SJCRH30 (cell line): ENCODE measurements at regions not wholly inside any gene's neighbourhood (a gene's known extent, or its start where the extent isn't known, plus 50 kb on each side); places are given as distances from the start of the nearest gene placed in this dataset.

Experiments used
- DNase-seq, 2 experiments: peaks; one replicate each; pipeline ENCODE4 v3.0.0-alpha.2; 2015 to 2020
- H3K27ac ChIP-seq: fragments of 250-450 bp; sonication (Bioruptor Pico); 2 replicates; pipeline ENCODE4 v1.5.1; 2020; ENCODE audit warnings: mild to moderate bottlenecking, moderate library complexity
- H3K27me3 ChIP-seq: fragments of 250-450 bp; sonication (Bioruptor Pico); 2 replicates; pipeline ENCODE4 v1.5.1; 2020; ENCODE audit warnings: mild to moderate bottlenecking, moderate library complexity
- H3K36me3 ChIP-seq: fragments of 250-450 bp; sonication (Bioruptor Pico); 2 replicates; pipeline ENCODE4 v1.5.1; 2020; ENCODE audit warnings: mild to moderate bottlenecking, moderate library complexity
- H3K4me1 ChIP-seq: fragments of 250-450 bp; sonication (Bioruptor Pico); 2 replicates; pipeline ENCODE4 v1.5.1; 2020; ENCODE audit warnings: mild to moderate bottlenecking, moderate library complexity
- H3K4me3 ChIP-seq: fragments of 250-450 bp; sonication (Bioruptor Pico); 2 replicates; pipeline ENCODE4 v1.5.1; 2020; ENCODE audit warnings: mild to moderate bottlenecking, moderate library complexity
- H3K9me3 ChIP-seq: fragments of 250-450 bp; sonication (Bioruptor Pico); replicated peaks from 2 replicates; pipeline ENCODE4 v1.5.1; 2020; ENCODE audit warnings: mild to moderate bottlenecking, moderate library complexity

DNA sequence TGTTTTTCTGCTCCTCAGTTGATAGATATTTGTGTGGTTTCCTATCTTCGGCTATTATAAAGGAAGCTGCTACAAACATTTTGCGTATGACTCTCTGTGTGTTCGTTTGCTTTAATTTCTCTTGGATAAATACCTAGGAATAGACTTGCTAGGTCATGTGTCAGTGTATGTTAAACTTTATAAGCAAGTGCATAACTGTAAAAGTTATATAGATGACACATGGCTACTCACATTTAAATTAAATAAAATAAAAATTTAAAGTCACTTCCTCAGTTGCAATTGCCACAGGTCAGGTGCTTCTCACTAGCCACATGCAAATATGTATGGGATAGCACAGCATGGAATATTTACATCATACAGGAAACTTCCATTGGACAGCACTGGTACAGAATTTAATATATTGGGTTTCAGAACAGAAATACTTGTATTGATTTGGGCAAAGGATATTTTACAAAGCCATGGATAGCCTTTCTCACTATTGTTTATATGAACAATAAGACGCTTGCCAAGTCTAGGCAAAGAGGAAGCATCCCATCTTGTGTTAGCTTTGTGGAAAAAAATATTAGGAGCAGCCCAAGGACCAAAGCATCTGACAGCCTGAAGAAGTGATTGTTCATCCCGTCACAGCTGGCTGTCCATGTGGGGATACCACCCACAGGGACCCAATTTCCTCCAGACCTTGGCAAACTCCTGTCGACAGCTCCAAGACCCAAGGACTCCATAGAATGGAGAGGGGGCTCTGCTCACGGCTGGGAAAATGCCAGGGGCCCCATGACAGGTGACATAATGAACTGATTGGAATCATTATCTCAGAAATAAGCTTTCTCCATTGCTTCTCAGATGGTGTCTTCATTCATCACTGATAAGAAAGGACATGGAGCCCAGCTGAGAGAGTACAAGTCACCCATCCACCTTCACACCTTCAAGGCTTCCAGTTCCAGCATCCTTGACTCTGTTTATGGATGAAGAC lies 196.7 kb downstream of the SH3BP4 start:
- Histone ChIP-seq H3K27me3 (no peaks in the 10 kb centered on the region), H3K27ac (peak overlapping the region; percentile 77), H3K4me3 (no peak overlapping the region), H3K4me1 (peaks cover 37% of the 10 kb centered on the region), H3K9me3 (peaks cover 3% of the 10 kb centered on the region; the same call in 1 of the 2 replicates), H3K36me3 (no peaks in the 10 kb centered on the region)
- peak; percentile 36 to 57 for DNase-seq

DNA sequence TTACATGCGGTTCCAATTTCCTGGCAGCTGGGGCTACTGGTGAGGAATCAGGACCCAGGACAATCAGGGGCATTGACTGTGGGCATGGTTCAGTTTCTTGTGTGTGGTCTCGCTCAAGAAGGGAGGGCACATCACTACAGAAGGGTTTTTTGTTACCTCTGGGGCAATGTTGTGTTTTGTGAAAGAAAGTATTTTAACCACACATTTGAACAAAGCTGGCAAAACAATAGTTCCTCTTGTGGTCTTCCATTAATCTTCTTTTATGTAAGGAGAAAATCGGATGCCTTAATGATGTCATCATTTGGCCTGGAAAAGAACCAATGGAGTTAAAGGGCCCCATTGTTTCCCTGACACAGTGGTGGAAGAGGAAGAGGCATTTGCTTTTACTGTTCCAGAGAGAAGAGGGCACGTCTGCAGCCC lies 197.4 kb downstream of the SH3BP4 start:
- H3K27me3 ChIP-seq, result no peaks in the 10 kb centered on the region
- peak overlapping the region; percentile 77 for H3K27ac ChIP-seq
- H3K36me3 ChIP-seq, result no peaks in the 10 kb centered on the region
- 0 out of 2 replicates have a peak overlapping the region, but pooled peaks have one; percentile 4 for H3K4me3 ChIP-seq
- H3K9me3 ChIP-seq, result peaks cover 3% of the 10 kb centered on the region; the same call in 1 of the 2 replicates
- peaks cover 37% of the 10 kb centered on the region for H3K4me1 ChIP-seq
- peak; percentile 85 to 96 for DNase-seq

GRCh38 chr2:235149736-235150135 lies 197.9 kb downstream of the SH3BP4 start:
- peaks cover 37% of the 10 kb centered on the region for H3K4me1 ChIP-seq
- H3K36me3 ChIP-seq, result no peaks in the 10 kb centered on the region
- no peak for DNase-seq
- peaks cover 3% of the 10 kb centered on the region; the same call in 1 of the 2 replicates for H3K9me3 ChIP-seq
- no peaks in the 10 kb centered on the region for H3K27me3 ChIP-seq
- peak overlapping the region; percentile 77 for H3K27ac ChIP-seq
- 0 out of 2 replicates have a peak overlapping the region, but pooled peaks have one; percentile 4 for H3K4me3 ChIP-seq

- Histone ChIP-seq H3K27ac (no peak overlapping the region), H3K4me1 (peaks cover 35% of the 10 kb centered on the region), H3K9me3 (no peaks in the 10 kb centered on the region), H3K27me3 (no peaks in the 10 kb centered on the region), H3K4me3 (no peak overlapping the region), H3K36me3 (no peaks in the 10 kb centered on the region)
- DNase-seq, result no peak
Observed at GRCh38 chr2:235151152-235151551, 199.3 kb downstream of the SH3BP4 start.

- no peaks in the 10 kb centered on the region; the same call in 1 of the 2 replicates for H3K4me1 ChIP-seq
- no peaks in the 10 kb centered on the region for H3K27me3 ChIP-seq
- H3K27ac ChIP-seq, result no peak overlapping the region
- no peaks in the 10 kb centered on the region for H3K36me3 ChIP-seq
- no peak overlapping the region for H3K4me3 ChIP-seq
- DNase-seq, result no peak
- H3K9me3 ChIP-seq, result no peaks in the 10 kb centered on the region
Observed at GRCh38 chr2:235155163-235155562, 203.3 kb downstream of the SH3BP4 start.

DNA sequence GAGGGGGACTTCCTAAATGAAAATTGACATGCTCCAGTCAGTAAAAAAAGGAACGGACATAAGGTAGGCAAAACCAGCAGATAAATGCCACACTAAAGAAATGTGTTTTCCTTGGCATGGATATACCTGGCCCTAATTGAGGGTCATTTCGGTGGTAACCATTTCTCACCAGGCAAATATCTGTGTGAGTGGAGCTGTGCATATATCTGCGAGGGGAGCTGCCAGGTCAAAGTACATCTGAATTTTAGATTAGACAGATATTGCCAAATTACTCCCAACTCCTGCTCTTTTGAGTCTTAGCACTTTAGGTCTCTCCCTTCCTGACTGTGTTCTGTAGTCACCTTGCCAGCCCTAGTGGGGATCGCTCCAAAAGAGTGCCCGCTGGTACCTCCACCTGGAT lies 204.2 kb downstream of the SH3BP4 start:
- no peaks in the 10 kb centered on the region for H3K9me3 ChIP-seq
- H3K27me3 ChIP-seq, result no peaks in the 10 kb centered on the region
- no peak overlapping the region for H3K27ac ChIP-seq
- no peaks in the 10 kb centered on the region for H3K36me3 ChIP-seq
- no peak overlapping the region for H3K4me3 ChIP-seq
- H3K4me1 ChIP-seq, result no peaks in the 10 kb centered on the region
- DNase-seq, result no peak

DNA sequence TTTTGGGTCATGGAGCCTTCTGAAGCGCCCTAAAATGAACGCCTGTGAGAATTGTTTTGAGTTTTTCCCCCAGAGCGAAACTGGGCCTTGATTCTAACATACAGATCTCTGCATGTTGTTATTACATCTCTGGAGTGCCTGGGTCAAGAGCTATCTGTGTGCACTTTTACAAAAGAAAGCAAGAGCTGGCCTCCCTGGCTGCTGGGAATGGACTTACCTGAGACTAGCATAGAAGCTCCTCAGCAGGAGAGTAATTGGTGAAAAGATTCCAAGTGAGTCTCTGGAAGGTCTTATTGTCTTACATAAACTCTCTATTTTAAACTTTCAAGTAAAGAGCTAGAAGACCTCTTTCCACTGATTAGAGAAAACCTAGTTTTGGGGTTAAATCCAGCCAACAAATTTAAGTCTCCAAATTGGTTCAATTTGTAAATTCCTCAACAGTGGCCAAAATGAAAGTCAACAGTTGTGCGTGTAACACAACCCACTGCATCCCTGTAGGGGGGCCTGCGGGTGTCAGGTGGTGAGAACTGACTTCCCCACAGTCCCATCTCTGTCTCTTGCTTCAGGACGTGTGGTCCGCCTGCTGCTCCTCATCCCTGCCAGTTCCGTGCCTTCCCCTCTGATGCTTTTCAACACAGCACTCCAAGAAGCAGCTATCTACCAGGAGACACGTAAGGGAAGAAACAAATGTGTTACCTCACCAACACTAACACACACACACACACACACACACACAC lies 206.1 kb downstream of the SH3BP4 start:
- no peaks in the 10 kb centered on the region for H3K4me1 ChIP-seq
- H3K4me3 ChIP-seq, result no peak overlapping the region

DNA sequence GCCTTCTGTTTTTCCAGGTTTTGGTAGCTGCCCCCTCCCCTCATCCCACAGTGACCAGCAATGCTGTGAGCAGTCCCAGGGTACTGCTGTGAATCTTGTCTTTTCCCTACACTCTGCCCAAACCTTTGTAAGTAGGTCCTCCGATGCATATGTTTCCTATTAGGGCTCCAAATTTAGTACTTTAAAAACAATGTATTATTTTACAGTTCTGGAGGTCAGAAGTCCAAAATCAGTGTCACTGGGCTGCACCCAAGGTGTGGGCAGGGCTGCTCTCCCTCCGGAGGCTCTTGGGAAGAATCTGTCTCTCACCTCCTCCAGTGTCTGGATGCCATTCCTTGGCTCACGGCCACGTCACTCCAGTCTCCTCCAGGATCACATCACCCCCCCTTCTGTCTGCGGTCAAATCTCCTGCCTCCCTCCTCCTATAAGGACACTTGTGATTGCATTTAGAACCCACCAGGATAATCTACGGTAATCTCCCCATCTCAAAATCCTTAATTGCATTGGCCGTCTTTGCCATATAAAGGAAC lies 208.5 kb downstream of the SH3BP4 start:
- Histone ChIP-seq H3K36me3 (no peaks in the 10 kb centered on the region), H3K27ac (no peak overlapping the region), H3K27me3 (no peaks in the 10 kb centered on the region), H3K9me3 (no peaks in the 10 kb centered on the region), H3K4me3 (no peak overlapping the region), H3K4me1 (no peaks in the 10 kb centered on the region)
- DNase-seq, result no peak

More for the DNA sequence above, 206.1 kb downstream of the SH3BP4 start:
- DNase-seq, result no peak
- no peak overlapping the region for H3K27ac ChIP-seq
- no peaks in the 10 kb centered on the region for H3K36me3 ChIP-seq
- no peaks in the 10 kb centered on the region for H3K9me3 ChIP-seq
- H3K27me3 ChIP-seq, result no peaks in the 10 kb centered on the region

DNA sequence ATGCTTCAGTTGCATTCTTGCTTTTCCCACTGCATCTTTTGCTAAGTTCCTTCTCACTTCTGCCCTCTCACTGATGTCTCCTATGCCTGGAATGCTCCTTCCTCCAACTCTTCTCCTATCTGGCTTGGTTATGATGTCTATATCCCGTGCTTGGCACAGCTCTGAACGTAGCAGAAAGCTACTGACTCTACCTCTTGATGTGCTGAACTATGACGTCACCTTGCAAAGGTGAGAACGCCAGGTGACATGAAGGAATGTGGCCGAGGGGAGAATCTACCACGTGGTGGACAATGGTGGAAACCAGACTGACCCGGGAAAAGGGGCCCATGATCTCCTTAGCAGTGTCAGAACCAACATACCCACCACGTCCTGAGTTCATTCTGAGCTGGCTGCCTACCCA lies 209.7 kb downstream of the SH3BP4 start:
- Histone ChIP-seq H3K27ac (no peak overlapping the region), H3K27me3 (no peaks in the 10 kb centered on the region), H3K4me1 (no peaks in the 10 kb centered on the region), H3K9me3 (no peaks in the 10 kb centered on the region), H3K4me3 (no peak overlapping the region), H3K36me3 (no peaks in the 10 kb centered on the region)
- no peak for DNase-seq

GRCh38 chr2:235162082-235162836 lies 210.4 kb downstream of the SH3BP4 start:
- H3K4me3 ChIP-seq, result no peak overlapping the region
- no peak for DNase-seq

GRCh38 chr2:235162837-235163197 lies 211.0 kb downstream of the SH3BP4 start:
- Histone ChIP-seq H3K36me3 (no peaks in the 10 kb centered on the region), H3K9me3 (no peaks in the 10 kb centered on the region), H3K4me1 (no peaks in the 10 kb centered on the region), H3K4me3 (no peak overlapping the region), H3K27ac (no peak overlapping the region), H3K27me3 (no peaks in the 10 kb centered on the region)
- no peak for DNase-seq

More at GRCh38 chr2:235162082-235162836, 210.4 kb downstream of the SH3BP4 start:
- Histone ChIP-seq H3K27me3 (no peaks in the 10 kb centered on the region), H3K27ac (no peak overlapping the region), H3K9me3 (no peaks in the 10 kb centered on the region), H3K36me3 (no peaks in the 10 kb centered on the region), H3K4me1 (no peaks in the 10 kb centered on the region)

DNA sequence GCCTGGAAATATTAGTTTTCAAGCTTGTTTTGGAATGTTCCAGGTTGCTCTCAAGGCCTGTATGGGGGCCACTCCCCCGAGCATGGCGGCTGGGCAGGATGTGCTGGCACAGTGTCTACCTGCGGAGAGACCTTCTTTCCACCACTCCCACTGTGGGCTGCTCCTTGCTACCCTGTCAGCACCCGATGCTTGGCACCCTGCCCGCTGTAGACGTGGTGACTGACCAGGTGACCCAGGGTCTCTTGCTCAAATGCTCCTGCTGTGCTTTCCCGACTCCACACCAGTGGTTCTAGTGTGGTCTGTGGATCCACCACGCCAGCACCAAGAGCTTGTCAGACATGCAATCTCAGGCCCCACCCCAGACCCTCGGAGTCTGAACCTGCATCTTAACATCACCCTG lies 213.3 kb downstream of the SH3BP4 start:
- Histone ChIP-seq H3K27me3 (no peaks in the 10 kb centered on the region), H3K9me3 (no peaks in the 10 kb centered on the region), H3K4me3 (no peak overlapping the region), H3K36me3 (no peaks in the 10 kb centered on the region), H3K27ac (no peak overlapping the region), H3K4me1 (peaks cover 6% of the 10 kb centered on the region)
- no peak for DNase-seq

DNA sequence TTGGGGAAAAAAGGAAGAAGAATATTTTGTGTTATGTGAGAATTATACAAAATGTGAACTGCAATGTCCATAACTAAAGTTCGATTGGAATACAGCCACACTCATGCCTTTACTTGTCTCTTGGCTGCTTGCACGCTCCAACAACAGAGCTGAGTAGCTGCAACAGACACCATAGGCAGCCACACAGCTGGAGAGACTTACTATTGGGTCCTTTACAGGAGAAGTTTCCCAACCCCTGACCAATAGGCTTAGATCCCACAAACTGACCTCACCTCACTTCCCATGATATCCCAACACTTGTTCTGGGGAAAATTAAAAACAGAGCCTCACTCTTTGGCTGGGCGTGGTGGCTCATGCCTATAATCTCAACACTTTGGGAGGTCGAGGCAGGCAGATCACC lies 213.8 kb downstream of the SH3BP4 start:
- no peak overlapping the region for H3K27ac ChIP-seq
- no peaks in the 10 kb centered on the region for H3K9me3 ChIP-seq
- no peaks in the 10 kb centered on the region for H3K36me3 ChIP-seq
- no peaks in the 10 kb centered on the region for H3K27me3 ChIP-seq
- no peak for DNase-seq
- peaks cover 11% of the 10 kb centered on the region for H3K4me1 ChIP-seq
- H3K4me3 ChIP-seq, result no peak overlapping the region

- Histone ChIP-seq H3K4me3 (no peak overlapping the region), H3K27me3 (no peaks in the 10 kb centered on the region), H3K4me1 (peaks cover 22% of the 10 kb centered on the region), H3K27ac (no peak overlapping the region), H3K9me3 (no peaks in the 10 kb centered on the region), H3K36me3 (no peaks in the 10 kb centered on the region)
- peak in 1 of 2 experiments; percentile 14 for DNase-seq
Observed at GRCh38 chr2:235168174-235168979, 216.6 kb downstream of the SH3BP4 start.
